ENCODE measurements at regions not wholly inside any gene's neighbourhood (a gene's known extent, or its start where the extent isn't known, plus 50 kb on each side); places are given as distances from the start of the nearest gene placed in this dataset.
"Not testable (repeated sequence)": the region's sequence is repeated elsewhere in the genome, so short reads cannot be mapped to it uniquely, and the experiment has no call there.

- peak; percentile 29 for TF ChIP-seq CTCF (conservative IDR thresholded peaks at IDR 0.05; ENCODE audit: low read length)
- TF ChIP-seq EZH2phosphoT487 (IDR thresholded peaks at IDR 0.05; ENCODE audit: borderline replicate concordance): not testable (repeated sequence)
Measured at GRCh38 chr2:89957236-89957635, 1265.8 kb downstream of the RPIA start.
